ENCODE measurements at regions not wholly inside any gene's neighbourhood (a gene's known extent, or its start where the extent isn't known, plus 50 kb on each side); places are given as distances from the start of the nearest gene placed in this dataset.

DNA sequence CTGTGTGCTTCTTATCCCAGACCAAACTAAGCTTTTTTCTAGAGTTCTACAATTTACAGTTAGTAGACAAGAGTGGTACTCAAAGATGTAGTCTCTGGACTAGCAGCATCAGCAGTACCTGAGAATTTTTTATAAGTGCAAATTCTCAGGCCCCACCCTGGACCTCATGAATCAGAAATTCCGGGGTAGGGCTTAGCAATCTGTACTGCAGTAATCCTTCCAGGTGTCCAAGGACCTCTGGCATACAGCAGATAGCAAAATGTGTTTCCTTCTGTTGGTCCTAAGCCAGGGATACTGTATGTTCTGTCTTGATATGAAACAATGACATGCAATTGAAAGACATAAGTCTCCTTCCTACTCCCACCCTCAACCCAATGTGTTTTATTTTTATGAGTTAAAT is 194.3 kb downstream of the MSX2 start:
- TF ChIP-seq, protein P1, sequence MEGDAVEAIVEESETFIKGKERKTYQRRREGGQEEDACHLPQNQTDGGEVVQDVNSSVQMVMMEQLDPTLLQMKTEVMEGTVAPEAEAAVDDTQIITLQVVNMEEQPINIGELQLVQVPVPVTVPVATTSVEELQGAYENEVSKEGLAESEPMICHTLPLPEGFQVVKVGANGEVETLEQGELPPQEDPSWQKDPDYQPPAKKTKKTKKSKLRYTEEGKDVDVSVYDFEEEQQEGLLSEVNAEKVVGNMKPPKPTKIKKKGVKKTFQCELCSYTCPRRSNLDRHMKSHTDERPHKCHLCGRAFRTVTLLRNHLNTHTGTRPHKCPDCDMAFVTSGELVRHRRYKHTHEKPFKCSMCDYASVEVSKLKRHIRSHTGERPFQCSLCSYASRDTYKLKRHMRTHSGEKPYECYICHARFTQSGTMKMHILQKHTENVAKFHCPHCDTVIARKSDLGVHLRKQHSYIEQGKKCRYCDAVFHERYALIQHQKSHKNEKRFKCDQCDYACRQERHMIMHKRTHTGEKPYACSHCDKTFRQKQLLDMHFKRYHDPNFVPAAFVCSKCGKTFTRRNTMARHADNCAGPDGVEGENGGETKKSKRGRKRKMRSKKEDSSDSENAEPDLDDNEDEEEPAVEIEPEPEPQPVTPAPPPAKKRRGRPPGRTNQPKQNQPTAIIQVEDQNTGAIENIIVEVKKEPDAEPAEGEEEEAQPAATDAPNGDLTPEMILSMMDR (IDR thresholded peaks at IDR 0.05), result no peak

DNA sequence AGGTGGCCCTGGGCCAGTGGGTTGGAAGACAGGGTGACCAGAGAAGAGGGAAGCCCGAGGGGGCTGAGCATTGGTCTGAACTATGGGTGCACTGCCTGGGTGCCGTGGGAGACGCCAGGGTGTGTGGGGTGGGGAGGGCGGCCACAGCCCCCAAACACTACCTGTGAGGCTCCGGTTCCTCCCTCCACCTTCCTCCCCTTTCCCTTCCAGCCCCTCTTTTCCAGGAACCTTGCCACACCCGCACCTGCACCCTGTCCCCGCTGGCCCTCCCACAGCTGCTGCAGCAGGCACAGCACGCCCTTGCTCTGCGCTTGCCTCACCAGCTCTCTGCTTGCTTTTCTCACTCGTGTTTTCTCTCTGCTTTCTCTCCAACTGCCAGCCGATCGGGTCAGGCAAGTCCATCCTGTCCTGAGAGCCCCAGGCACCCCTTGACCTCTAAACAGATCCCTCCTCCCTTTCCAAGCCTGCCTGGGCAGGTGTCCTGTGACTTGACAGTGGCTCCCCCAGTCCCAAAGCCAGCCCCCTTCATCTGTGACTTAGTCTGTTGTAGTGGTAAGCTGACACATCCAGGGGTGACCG is 193.7 kb downstream of the MSX2 start:
- TF ChIP-seq, protein P1 (IDR thresholded peaks at IDR 0.05), result no peak

DNA sequence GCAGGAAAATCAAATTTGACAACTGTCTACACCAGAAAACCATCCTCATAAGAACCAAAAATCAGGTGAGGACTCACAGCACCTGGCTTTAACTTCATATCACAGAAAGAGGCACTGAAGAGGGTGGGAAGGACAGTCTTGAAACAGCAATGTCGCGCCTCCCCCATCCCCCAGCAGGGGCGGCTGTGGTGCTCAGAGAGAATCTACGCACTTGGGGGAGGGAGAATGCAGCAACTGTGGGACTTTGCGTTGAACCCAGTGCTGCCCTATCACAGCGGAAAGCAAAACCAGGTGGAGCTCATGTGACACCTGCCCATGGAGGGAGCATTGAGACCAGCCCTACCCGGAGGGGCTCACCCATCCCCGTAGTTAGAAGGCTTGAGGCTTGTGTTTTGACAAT is 191.8 kb downstream of the MSX2 start:
- TF ChIP-seq, protein P1 (IDR thresholded peaks at IDR 0.05), result no peak

DNA sequence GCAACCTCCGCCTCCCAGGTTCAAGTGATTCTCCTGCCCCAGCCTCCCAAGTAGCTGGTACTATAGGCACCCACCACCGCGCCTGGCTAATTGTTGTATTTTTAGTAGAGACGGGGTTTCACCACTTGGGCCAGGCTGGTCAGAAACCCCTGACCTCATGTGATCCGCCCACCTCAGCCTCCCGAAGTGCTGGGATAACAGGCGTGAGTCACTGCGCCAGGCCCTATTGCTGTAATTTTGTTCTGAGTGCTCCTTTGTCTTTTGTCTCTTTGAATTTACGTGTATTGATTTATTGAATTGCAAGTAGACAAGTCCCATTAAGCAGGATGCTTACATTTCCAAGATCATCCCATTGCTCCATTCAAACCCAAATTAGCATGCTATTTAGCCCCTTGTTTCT is 186.7 kb downstream of the MSX2 start:
- TF ChIP-seq, protein P1 (IDR thresholded peaks at IDR 0.05), result no peak

DNA sequence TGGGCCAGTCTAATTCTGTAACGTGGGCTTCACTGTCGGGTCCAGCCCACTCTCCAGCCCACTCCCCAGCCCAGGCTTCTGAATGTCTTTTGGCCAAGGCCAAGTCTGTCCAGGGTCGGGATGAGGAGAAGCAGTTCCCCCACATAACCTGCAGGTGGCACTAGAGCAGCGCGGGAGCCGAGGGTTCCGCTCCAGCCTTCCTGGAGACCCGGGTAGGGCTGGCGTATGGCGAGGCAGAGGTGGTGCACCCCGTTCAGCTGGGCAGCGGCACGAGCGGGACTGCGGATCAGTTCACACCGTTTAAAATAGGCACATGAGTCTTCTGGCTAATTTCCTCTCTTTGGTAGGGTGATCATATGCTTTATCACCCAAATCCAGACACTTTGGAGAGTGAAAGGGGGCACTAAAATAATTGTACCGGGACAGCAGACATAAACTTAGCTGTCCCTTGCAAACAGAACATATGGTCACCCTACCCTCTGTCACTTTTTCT is 185.9 kb downstream of the MSX2 start:
- TF ChIP-seq, protein P1 (IDR thresholded peaks at IDR 0.05), result peak; percentile 91

DNA sequence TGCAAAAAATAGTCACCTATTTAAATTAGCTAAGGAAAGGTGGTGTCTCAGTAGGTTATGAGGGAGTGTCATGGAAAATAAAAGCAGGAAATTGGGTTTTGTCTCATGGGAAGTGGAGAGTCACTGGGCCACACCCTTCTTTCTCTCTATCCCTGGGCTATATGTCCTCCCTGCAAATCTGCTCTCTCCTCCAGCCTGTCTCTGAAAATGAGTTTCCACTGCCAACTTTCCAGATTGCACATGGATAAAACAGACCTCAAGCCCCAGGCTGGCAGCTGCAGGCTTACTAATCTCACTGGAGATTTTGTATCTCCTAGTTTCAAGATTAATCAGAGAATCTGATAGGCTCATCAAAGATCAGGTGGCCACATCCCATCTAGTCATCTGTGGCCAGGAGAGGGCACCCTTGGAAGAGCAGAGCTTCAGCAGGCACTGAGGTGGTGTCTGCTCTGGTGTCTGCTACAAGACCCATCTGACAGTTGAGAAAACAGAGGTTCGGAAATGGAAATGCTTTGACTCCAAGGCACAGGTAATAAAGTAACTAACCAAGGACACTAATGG is 178.9 kb downstream of the MSX2 start:
- TF ChIP-seq, protein P1 (IDR thresholded peaks at IDR 0.05), result no peak

DNA sequence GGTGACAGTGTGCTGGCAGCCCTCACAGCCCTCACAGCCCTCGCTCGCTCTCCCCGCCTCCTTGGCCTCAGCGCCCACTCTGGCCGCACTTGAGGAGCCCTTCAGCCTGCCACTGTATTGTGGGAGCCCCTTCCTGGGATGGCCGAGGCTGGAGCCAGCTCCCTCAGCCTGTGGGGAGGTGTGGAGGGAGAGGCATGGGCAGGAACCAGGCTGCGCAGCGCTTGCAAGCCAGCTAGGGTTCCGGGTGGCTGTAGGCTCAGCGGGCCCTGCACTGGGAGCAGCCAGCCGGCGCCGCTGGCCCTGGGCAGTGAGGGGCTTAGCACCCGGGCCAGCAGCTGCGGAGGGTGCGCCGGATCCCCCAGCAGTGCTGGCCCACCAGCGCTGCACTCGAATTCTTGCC is 177.0 kb downstream of the MSX2 start:
- TF ChIP-seq, protein P1 (IDR thresholded peaks at IDR 0.05), result no peak
